Transverse colon (tissue), 4 donors: ENCODE measurements at regions not wholly inside any gene's neighbourhood (a gene's known extent, or its start where the extent isn't known, plus 50 kb on each side); places are given as distances from the start of the nearest gene placed in this dataset.

Experiments used
- DNase-seq: peaks from one replicate; pipeline ENCODE4 v3.0.0-alpha.2; 2019
- H3K27ac ChIP-seq, 4 donors: fragments of 200-600 bp; sonication (generic); 2 replicates each; pipeline ENCODE4 v1.5.1; 2016 to 2018; ENCODE audit warnings: inconsistent platforms in 4 of 4
- H3K27me3 ChIP-seq: fragments of 200-600 bp; sonication (generic); 2 replicates; pipeline ENCODE4 v1.5.1; 2017; ENCODE audit warnings: inconsistent platforms
- H3K36me3 ChIP-seq, 4 donors: fragments of 200-600 bp; sonication (generic); 2 replicates each; pipeline ENCODE4 v1.5.1; 2017 to 2019; ENCODE audit warnings: inconsistent platforms in 4 of 4
- H3K4me1 ChIP-seq, 4 donors: fragments of 200-600 bp; sonication (generic); 2 replicates each; pipeline ENCODE4 v1.5.1; 2017 to 2020; ENCODE audit warnings: inconsistent platforms in 4 of 4
- H3K4me3 ChIP-seq, 4 donors: fragments of 200-600 bp; sonication (generic); 1 replicate in 1 of 4; 2 replicates in 3 of 4; pipeline versions ENCODE4 v1.5.1 to v1.6.1; 2017 to 2019; ENCODE audit warnings: inconsistent platforms in 4 of 4
- H3K9me3 ChIP-seq, 2 donors: fragments of 200-600 bp; sonication (generic); 2 replicates each; pipeline ENCODE4 v1.5.1; 2017 to 2019; ENCODE audit warnings: inconsistent platforms in 2 of 2
- EP300 ChIP-seq: sonication (generic); formaldehyde crosslinking; IDR thresholded peaks from one replicate; pipeline ENCODE4 v1.6.1; 2017; ENCODE audit warnings: antibody characterized with exemption, low read depth
- POLR2A ChIP-seq: fragments of 450-650 bp; IDR thresholded peaks from one replicate; pipeline ENCODE4 v1.6.1; 2016; ENCODE audit warnings: antibody characterized with exemption, mild to moderate bottlenecking, moderate library complexity
- POLR2AphosphoS5 ChIP-seq, 3 donors: sonication (generic); formaldehyde crosslinking; IDR thresholded peaks; one replicate each; pipeline ENCODE4 v1.6.1; 2016; ENCODE audit warnings: antibody characterized with exemption in 3 of 3
- WGBS, 2 donors: methylation state at CpG; one replicate each; pipeline ENCODE4 v1.1.5; 2018; ENCODE audit warnings: low coverage in 1 of 2; 5-methylcytosine and 5-hydroxymethylcytosine counted together
- in situ Hi-C, 4 donors: fragments of 200-750 bp; cut with MboI; loops; one replicate each; pipeline versions ENCODE4 v1.15.0 to v1.15.1; 2017; ENCODE audit warnings: low sequenced_read_pairs in 3 of 4, low pct_ligation_motif_present in 1 of 4, low pct_unique_long_range_greater_than_20kb in 1 of 4
- intact Hi-C: fragments of 100-400 bp; cut with DNase I; formaldehyde crosslinking; loops from one replicate; pipeline ENCODE4 v1.15.1; 2023; ENCODE audit warnings: low total_unique reads
- TF ChIP-seq, protein P1 (sequence below), 5 experiments: fragments of 200-600 bp in 3 of 5; fragments of 450-650 bp in 2 of 5; sonication (generic) in 3 of 5; IDR thresholded peaks; 1 replicate in 2 of 5; 2 replicates in 3 of 5; pipeline ENCODE4 v1.5.1; 2016 to 2017; ENCODE audit warnings: antibody characterized with exemption in 5 of 5, inconsistent platforms in 3 of 5, mild to moderate bottlenecking in 2 of 5, moderate library complexity in 1 of 5

DNA sequence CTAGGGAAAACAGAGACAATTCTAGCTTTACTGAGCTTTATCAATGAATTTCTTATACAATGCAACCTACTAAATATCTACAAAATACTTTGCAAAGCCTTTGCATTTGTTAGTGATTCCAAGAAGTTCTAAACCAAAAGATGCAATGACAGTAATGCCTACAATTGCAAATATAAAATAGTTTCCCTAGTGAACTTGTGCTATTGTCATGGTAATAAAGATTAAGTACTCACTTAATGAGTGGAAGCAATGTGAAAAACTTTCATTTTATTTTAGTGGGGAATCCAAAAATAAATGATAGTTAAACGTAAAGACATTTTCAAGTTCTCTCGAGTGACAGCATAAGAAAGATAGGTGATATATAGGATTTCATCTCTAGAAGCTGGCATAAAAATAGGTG is 270.5 kb upstream of the CTNND2 start:
- H3K4me3 ChIP-seq, result no peak overlapping the region
- no peak overlapping the region for H3K27ac ChIP-seq
- no peaks in the 10 kb centered on the region for H3K9me3 ChIP-seq
- H3K36me3 ChIP-seq, result no peaks in the 10 kb centered on the region
- no peak for TF ChIP-seq EP300
- TF ChIP-seq, protein P1, sequence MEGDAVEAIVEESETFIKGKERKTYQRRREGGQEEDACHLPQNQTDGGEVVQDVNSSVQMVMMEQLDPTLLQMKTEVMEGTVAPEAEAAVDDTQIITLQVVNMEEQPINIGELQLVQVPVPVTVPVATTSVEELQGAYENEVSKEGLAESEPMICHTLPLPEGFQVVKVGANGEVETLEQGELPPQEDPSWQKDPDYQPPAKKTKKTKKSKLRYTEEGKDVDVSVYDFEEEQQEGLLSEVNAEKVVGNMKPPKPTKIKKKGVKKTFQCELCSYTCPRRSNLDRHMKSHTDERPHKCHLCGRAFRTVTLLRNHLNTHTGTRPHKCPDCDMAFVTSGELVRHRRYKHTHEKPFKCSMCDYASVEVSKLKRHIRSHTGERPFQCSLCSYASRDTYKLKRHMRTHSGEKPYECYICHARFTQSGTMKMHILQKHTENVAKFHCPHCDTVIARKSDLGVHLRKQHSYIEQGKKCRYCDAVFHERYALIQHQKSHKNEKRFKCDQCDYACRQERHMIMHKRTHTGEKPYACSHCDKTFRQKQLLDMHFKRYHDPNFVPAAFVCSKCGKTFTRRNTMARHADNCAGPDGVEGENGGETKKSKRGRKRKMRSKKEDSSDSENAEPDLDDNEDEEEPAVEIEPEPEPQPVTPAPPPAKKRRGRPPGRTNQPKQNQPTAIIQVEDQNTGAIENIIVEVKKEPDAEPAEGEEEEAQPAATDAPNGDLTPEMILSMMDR (IDR thresholded peaks at IDR 0.05), result no peak
- no peak for DNase-seq
- in situ Hi-C loops (no loop called here), intact Hi-C loops (no loop called here)
- WGBS, 2 donors, result 77 to 79% methylated on average over 2 of the region's 2 CpGs
- H3K27me3 ChIP-seq, result no peaks in the 10 kb centered on the region
- no peaks in the 10 kb centered on the region for H3K4me1 ChIP-seq

DNA sequence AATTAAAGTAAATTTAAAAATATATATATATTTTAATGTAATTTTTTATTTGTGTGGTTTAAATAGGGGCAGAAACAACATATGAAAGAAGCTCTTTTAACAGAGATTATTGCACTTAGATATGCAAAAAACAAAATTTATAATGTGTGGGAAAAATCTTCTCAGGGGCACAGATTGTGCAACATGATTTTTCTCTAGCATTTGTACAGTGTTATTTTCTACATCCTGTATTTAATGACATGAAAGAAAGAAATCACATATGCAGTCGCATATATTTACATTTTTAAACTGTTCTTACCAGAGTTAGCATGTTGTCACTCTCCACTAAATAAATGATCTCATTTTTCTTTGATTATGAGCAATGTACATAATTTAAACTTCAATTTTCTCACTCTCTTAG is 265.3 kb upstream of the CTNND2 start:
- H3K36me3 ChIP-seq, result no peaks in the 10 kb centered on the region
- H3K4me1 ChIP-seq, result no peaks in the 10 kb centered on the region
- no peak for DNase-seq
- no peaks in the 10 kb centered on the region for H3K27me3 ChIP-seq
- H3K27ac ChIP-seq, result no peak overlapping the region
- in situ Hi-C loops (no loop called here), intact Hi-C loops (no loop called here)
- no peak for TF ChIP-seq POLR2A
- TF ChIP-seq, protein P1 (IDR thresholded peaks at IDR 0.05), result no peak
- TF ChIP-seq EP300, result no peak
- TF ChIP-seq POLR2AphosphoS5 (IDR thresholded peaks at IDR 0.05), result no peak
- WGBS, 2 donors, result 64 to 88% methylated on average over 1 of the region's 1 CpG
- no peak overlapping the region for H3K4me3 ChIP-seq
- H3K9me3 ChIP-seq, result no peaks in the 10 kb centered on the region

DNA sequence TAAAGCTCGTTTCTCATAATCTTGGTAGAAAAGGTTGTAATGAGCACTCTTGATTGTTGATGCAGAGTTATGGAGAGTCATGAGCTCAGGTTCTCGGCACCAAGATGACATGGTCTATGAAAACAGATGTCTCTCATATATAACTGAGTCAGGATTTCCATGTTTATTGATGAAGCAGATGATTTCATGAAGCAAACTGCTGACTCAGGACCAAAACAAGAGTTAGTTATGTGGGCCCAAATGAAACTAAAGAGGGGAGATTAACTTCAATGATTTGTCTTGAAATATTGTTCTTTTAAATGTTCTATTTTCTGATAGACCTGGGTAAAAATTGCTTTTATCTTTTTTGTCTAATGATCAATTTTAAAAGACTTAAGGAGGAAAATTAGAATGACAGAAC is 258.6 kb upstream of the CTNND2 start:
- 71 to 72% methylated on average over 2 of the region's 2 CpGs for WGBS, 2 donors
- H3K27ac ChIP-seq, result no peak overlapping the region
- in situ Hi-C loops, result no loop called here
- TF ChIP-seq EP300, result no peak
- no peak for TF ChIP-seq POLR2AphosphoS5 (IDR thresholded peaks at IDR 0.05)
- TF ChIP-seq, protein P1 (IDR thresholded peaks at IDR 0.05), result no peak
- no peak for TF ChIP-seq POLR2A
- no peak for DNase-seq
- H3K27me3 ChIP-seq, result no peaks in the 10 kb centered on the region
- H3K4me1 ChIP-seq, result no peaks in the 10 kb centered on the region
- no peaks in the 10 kb centered on the region for H3K9me3 ChIP-seq
- H3K4me3 ChIP-seq, result no peak overlapping the region
- H3K36me3 ChIP-seq, result no peaks in the 10 kb centered on the region
- intact Hi-C loops, result no loop called here

DNA sequence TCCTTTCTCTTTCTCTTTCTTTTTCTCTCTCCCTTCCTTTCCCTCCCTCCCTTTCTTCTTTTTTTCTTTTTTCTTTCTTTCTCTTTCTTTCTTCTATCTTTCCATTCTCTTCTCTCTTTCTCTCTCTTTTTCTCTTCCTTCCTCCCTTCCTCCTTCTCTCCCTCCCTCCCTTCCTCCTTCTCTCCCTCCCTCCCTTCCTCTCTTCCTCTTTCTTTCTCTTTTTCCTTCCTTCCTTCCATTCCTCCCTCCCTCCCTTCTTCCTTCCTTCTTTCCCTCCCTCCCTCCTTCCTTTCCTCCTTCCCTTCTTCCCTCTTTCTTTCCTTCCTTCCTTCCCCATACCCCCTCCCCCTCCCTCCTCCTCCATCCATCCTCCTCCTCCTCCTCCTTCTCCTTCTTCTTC is 243.3 kb upstream of the CTNND2 start:
- in situ Hi-C loops, result no loop called here
- H3K27ac ChIP-seq, result no peak overlapping the region
- H3K9me3 ChIP-seq, result no peaks in the 10 kb centered on the region
- no peak overlapping the region for H3K4me3 ChIP-seq
- no peaks in the 10 kb centered on the region for H3K36me3 ChIP-seq
- TF ChIP-seq POLR2AphosphoS5 (IDR thresholded peaks at IDR 0.05) (no peak), POLR2A (no peak), EP300 (no peak)
- TF ChIP-seq, protein P1 (IDR thresholded peaks at IDR 0.05), result no peak
- H3K27me3 ChIP-seq, result no peaks in the 10 kb centered on the region
- no peak for DNase-seq
- intact Hi-C loops, result no loop called here
- H3K4me1 ChIP-seq, result no peaks in the 10 kb centered on the region
